MM.1S (cell line): ENCODE measurements at regions not wholly inside any gene's neighbourhood (a gene's known extent, or its start where the extent isn't known, plus 50 kb on each side); places are given as distances from the start of the nearest gene placed in this dataset.

Experiments
- DNase-seq: peaks from one replicate; pipeline ENCODE4 v3.0.0-alpha.2; 2015
- H2AFZ ChIP-seq: fragments of 300-600 bp; sonication (generic); 2 replicates; pipeline ENCODE4 v1.6.0; 2016; ENCODE audit warnings: antibody characterized with exemption, low read length
- H3F3A ChIP-seq: fragments of 300-600 bp; sonication (generic); 2 replicates; pipeline ENCODE4 v1.6.1; 2016; ENCODE audit warnings: mild to moderate bottlenecking, antibody characterized with exemption, low read length, moderate library complexity, mixed read lengths; ENCODE audit not compliant: insufficient read depth
- H3K27ac ChIP-seq: fragments of 300-600 bp; sonication (generic); 2 replicates; pipeline ENCODE4 v1.5.1; 2016; ENCODE audit warnings: mild to moderate bottlenecking, low read length
- H3K27me3 ChIP-seq: fragments of 300-600 bp; sonication (generic); replicated peaks from 2 replicates; pipeline ENCODE4 v1.6.0; 2016; ENCODE audit warnings: low read length; ENCODE audit not compliant: insufficient read depth
- H3K36me3 ChIP-seq: fragments of 300-600 bp; sonication (generic); replicated peaks from 2 replicates; pipeline ENCODE4 v1.6.1; 2016; ENCODE audit warnings: mild to moderate bottlenecking, low read length, mixed read lengths; ENCODE audit not compliant: insufficient read depth
- H3K4me1 ChIP-seq: fragments of 300-600 bp; sonication (generic); 2 replicates; pipeline ENCODE4 v1.6.1; 2016; ENCODE audit warnings: low read length, mixed read lengths
- H3K4me2 ChIP-seq: fragments of 300-600 bp; sonication (generic); 2 replicates; pipeline ENCODE4 v1.6.0; 2016; ENCODE audit warnings: low read depth, low read length
- H3K4me3 ChIP-seq: fragments of 300-600 bp; sonication (generic); 2 replicates; pipeline ENCODE4 v1.5.1; 2016; ENCODE audit warnings: low read length, mixed read lengths
- H3K79me2 ChIP-seq: fragments of 300-600 bp; sonication (generic); 2 replicates; pipeline ENCODE4 v1.6.1; 2016; ENCODE audit warnings: mixed run types, low read length, mixed read lengths
- H3K9ac ChIP-seq: fragments of 300-600 bp; sonication (generic); 2 replicates; pipeline ENCODE4 v1.6.1; 2016; ENCODE audit warnings: low read length, mixed read lengths
- H3K9me2 ChIP-seq: fragments of 300-600 bp; sonication (generic); replicated peaks from 2 replicates; pipeline ENCODE4 v1.6.1; 2016; ENCODE audit warnings: mild to moderate bottlenecking, low read length, mixed read lengths; ENCODE audit not compliant: insufficient read depth
- H3K9me3 ChIP-seq: fragments of 300-600 bp; sonication (generic); replicated peaks from 2 replicates; pipeline ENCODE4 v1.6.1; 2016; ENCODE audit warnings: mild to moderate bottlenecking, low read length, mixed read lengths; ENCODE audit not compliant: insufficient read depth
- H4K20me1 ChIP-seq: fragments of 300-600 bp; sonication (generic); 2 replicates; pipeline ENCODE4 v1.6.1; 2016; ENCODE audit warnings: mild to moderate bottlenecking, low read length, moderate library complexity, mixed read lengths; ENCODE audit not compliant: insufficient read depth
- CTCF ChIP-seq: fragments of 300-600 bp; sonication (generic); IDR thresholded peaks from 2 replicates; pipeline ENCODE4 v1.5.1; 2016; ENCODE audit warnings: antibody characterized with exemption, low read length, mixed read lengths
- EZH2 ChIP-seq: fragments of 300-600 bp; sonication (generic); optimal IDR thresholded peaks from 2 replicates; pipeline ENCODE3; 2017; ENCODE audit warnings: low read depth, mild to moderate bottlenecking, antibody characterized with exemption, low read length, mixed read lengths
- EZH2phosphoT487 ChIP-seq: fragments of 300-600 bp; sonication (generic); IDR thresholded peaks from 2 replicates; pipeline ENCODE4 v1.6.1; 2018; ENCODE audit warnings: antibody characterized with exemption, low read length

GRCh38 chr15:38128341-38128781, 124.3 kb upstream of the SPRED1 start:
- H2AFZ ChIP-seq = no peak overlapping the region
- H3K4me1 ChIP-seq = peaks cover 29% of the 10 kb centered on the region
- H3K27me3 ChIP-seq = no peaks in the 10 kb centered on the region
- H4K20me1 ChIP-seq = no peaks in the 10 kb centered on the region
- H3K36me3 ChIP-seq = no peaks in the 10 kb centered on the region
- H3K9me3 ChIP-seq = no peaks in the 10 kb centered on the region
- DNase-seq = peak; percentile 59
- 0 out of 2 replicates have a peak overlapping the region, but pooled peaks have one; percentile 9 for H3K4me2 ChIP-seq
- TF ChIP-seq EZH2phosphoT487 (no peak), EZH2 (no peak), CTCF (no peak)
- no peaks in the 10 kb centered on the region for H3K79me2 ChIP-seq
- H3K4me3 ChIP-seq = no peak overlapping the region
- H3K9me2 ChIP-seq = no peaks in the 10 kb centered on the region
- no peak overlapping the region for H3K27ac ChIP-seq
- no peak overlapping the region for H3K9ac ChIP-seq
- H3F3A ChIP-seq = peaks cover 14% of the 10 kb centered on the region

- H3F3A ChIP-seq = peaks cover 14% of the 10 kb centered on the region
- H3K79me2 ChIP-seq = no peaks in the 10 kb centered on the region
- no peaks in the 10 kb centered on the region for H3K9me2 ChIP-seq
- no peaks in the 10 kb centered on the region for H3K36me3 ChIP-seq
- no peak overlapping the region for H3K4me3 ChIP-seq
- H3K9ac ChIP-seq = no peak overlapping the region
- TF ChIP-seq EZH2 (no peak), CTCF (no peak), EZH2phosphoT487 (no peak)
- DNase-seq = no peak
- no peak overlapping the region for H2AFZ ChIP-seq
- H3K27ac ChIP-seq = no peak overlapping the region
- no peaks in the 10 kb centered on the region for H3K9me3 ChIP-seq
- no peaks in the 10 kb centered on the region for H3K27me3 ChIP-seq
- H4K20me1 ChIP-seq = no peaks in the 10 kb centered on the region
- H3K4me2 ChIP-seq = peak overlapping the region; percentile 75; the same call in 1 of the 2 replicates
- H3K4me1 ChIP-seq = peaks cover 29% of the 10 kb centered on the region
Measured at GRCh38 chr15:38128921-38129320, 123.7 kb upstream of the SPRED1 start.

GRCh38 chr15:38129531-38130204, 123.0 kb upstream of the SPRED1 start:
- Histone ChIP-seq H3K9ac (peak overlapping the region; percentile 20; the same call in 1 of the 2 replicates), H3K9me3 (no peaks in the 10 kb centered on the region), H3K27me3 (no peaks in the 10 kb centered on the region), H3F3A (peaks cover 14% of the 10 kb centered on the region), H3K4me1 (peaks cover 29% of the 10 kb centered on the region), H3K27ac (peak overlapping the region; percentile 49; the same call in 1 of the 2 replicates), H3K4me3 (peak overlapping the region; percentile 47), H4K20me1 (no peaks in the 10 kb centered on the region), H3K79me2 (no peaks in the 10 kb centered on the region), H3K9me2 (no peaks in the 10 kb centered on the region), H2AFZ (peak overlapping the region; percentile 49), H3K36me3 (no peaks in the 10 kb centered on the region), H3K4me2 (peak overlapping the region; percentile 75)
- peak; percentile 44 for DNase-seq
- TF ChIP-seq EZH2 = no peak

DNA sequence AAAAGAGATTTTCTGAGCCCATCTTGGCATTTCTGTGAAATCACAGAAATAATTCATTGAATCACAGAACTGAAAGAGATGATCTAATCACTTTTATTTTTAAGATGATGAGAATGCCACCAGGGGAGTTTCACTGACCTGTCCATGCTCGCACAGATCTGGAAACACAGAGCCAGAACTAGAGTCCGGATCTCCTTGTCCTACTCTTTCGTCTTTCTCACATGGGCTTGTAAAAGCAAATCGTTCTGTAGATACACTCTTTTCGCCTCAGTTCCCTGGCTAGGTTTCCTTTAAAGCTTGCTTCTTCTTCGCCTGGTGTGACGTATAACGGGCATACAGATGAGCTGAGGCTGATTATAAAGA, 122.5 kb upstream of the SPRED1 start:
- H3K36me3 ChIP-seq = no peaks in the 10 kb centered on the region
- no peaks in the 10 kb centered on the region for H3K9me2 ChIP-seq
- H3F3A ChIP-seq = peaks cover 14% of the 10 kb centered on the region
- peak; percentile 33 for DNase-seq
- 0 out of 2 replicates have a peak, but pooled peaks cover 3% of the 10 kb centered on the region for H3K27me3 ChIP-seq
- no peaks in the 10 kb centered on the region for H3K9me3 ChIP-seq
- TF ChIP-seq EZH2phosphoT487 (no peak), EZH2 (no peak), CTCF (no peak)
- peak overlapping the region; percentile 20; the same call in 1 of the 2 replicates for H3K9ac ChIP-seq
- peaks cover 29% of the 10 kb centered on the region for H3K4me1 ChIP-seq
- H3K79me2 ChIP-seq = no peaks in the 10 kb centered on the region
- peak overlapping the region; percentile 49; the same call in 1 of the 2 replicates for H3K27ac ChIP-seq
- no peaks in the 10 kb centered on the region for H4K20me1 ChIP-seq
- peak overlapping the region; percentile 47 for H3K4me3 ChIP-seq
- H2AFZ ChIP-seq = peak overlapping the region; percentile 49
- H3K4me2 ChIP-seq = peak overlapping the region; percentile 75
